K562 (cell line): ENCODE measurements at regions not wholly inside any gene's neighbourhood (a gene's known extent, or its start where the extent isn't known, plus 50 kb on each side); places are given as distances from the start of the nearest gene placed in this dataset.

Experiments used
- ATAC-seq: fragments of 200-7000 bp; cut with Tn5 transposase; 3 replicates; pipeline ENCODE4 v1.9.1; 2020; ENCODE audit warnings: moderate library complexity
- BruUV-seq: library from RNA; stranded (reverse); fragments of 400-500 nt; replicated peaks from 2 replicates; lab custom pipeline; 2021; lab: Mats Ljungman, UMichigan
- CTCF ChIA-PET: fragments of 300-600 bp; formaldehyde crosslinking; extraction: SDS; loops from one replicate; lab custom pipeline; 2021; ENCODE audit warnings: low intra/inter-chr PET ratio; lab: Yijun Ruan, JAX
- POLR2A ChIA-PET: fragments of 300-600, 350-650 bp; sonication (Branson Sonifier 250); formaldehyde crosslinking; extraction: SDS; loops from one replicate; lab custom pipeline; 2021; ENCODE audit warnings: antibody characterized with exemption, inconsistent platforms; lab: Yijun Ruan, JAX
- DNase-seq, 4 experiments: peaks; one replicate each; pipeline versions ENCODE4 v3.0.0 to v3.0.0-alpha.2; 2011 to 2018; ENCODE audit warnings: low spot score in 3 of 4, mixed read lengths in 3 of 4; ENCODE audit errors: extremely low read depth in 1 of 4
- FAIRE-seq: peaks from 2 replicates; lab custom pipeline; 2011; peaks lifted over from hg19 to GRCh38; lab: Jason Lieb, UNC
- H2AFZ ChIP-seq: 2 replicates; pipeline ENCODE4 v1.6.0; 2011; ENCODE audit warnings: low read depth, low read length, control low read depth, inconsistent platforms
- H3K27ac ChIP-seq: fragments of 200-600 bp; 3 replicates; pipeline ENCODE4 v1.8.0; 2011; ENCODE audit warnings: low read depth, mild to moderate bottlenecking, control low read depth, inconsistent platforms, low read length, moderate library complexity, mixed read lengths; ENCODE audit errors: extremely low read depth
- H3K27me3 ChIP-seq, 2 experiments: fragments of 300-600 bp in 1 of 2; 2 replicates in 1 of 2; 3 replicates in 1 of 2; pipeline versions ENCODE4 v1.6.0 to v1.8.0; 2011; ENCODE audit warnings: inconsistent platforms in 2 of 2, low read length in 2 of 2, mild to moderate bottlenecking in 1 of 2, mixed read lengths in 1 of 2, moderate library complexity in 1 of 2; ENCODE audit not compliant: control insufficient read depth in 2 of 2, insufficient read depth in 2 of 2
- H3K36me3 ChIP-seq: fragments of 300-600 bp; 3 replicates; pipeline ENCODE4 v1.8.0; 2011; ENCODE audit warnings: mild to moderate bottlenecking, low read length, inconsistent platforms; ENCODE audit not compliant: control insufficient read depth, insufficient read depth
- H3K4me1 ChIP-seq, 2 experiments: fragments of 200-600 bp in 1 of 2; replicated peaks in 1 of 2; 2 replicates in 1 of 2; 3 replicates in 1 of 2; pipeline versions ENCODE4 v1.5.1 to v1.8.0; 2011; ENCODE audit warnings: inconsistent platforms in 2 of 2, low read length in 2 of 2, mild to moderate bottlenecking in 1 of 2, mixed read lengths in 1 of 2, moderate library complexity in 1 of 2; ENCODE audit not compliant: control insufficient read depth in 2 of 2, insufficient read depth in 2 of 2
- H3K4me2 ChIP-seq: 2 replicates; pipeline ENCODE4 v1.6.1; 2011; ENCODE audit warnings: low read length, control low read depth, inconsistent platforms, mixed read lengths; ENCODE audit not compliant: insufficient read depth
- H3K4me3 ChIP-seq: fragments of 200-600 bp; sonication (generic), shearing (Covaris generic); 2 replicates; pipeline ENCODE4 v1.5.1; 2016; ENCODE audit warnings: control low read depth, inconsistent platforms
- H3K79me2 ChIP-seq: fragments of 200-600 bp; 3 replicates; pipeline ENCODE4 v1.8.0; 2011; ENCODE audit warnings: low read length, inconsistent platforms; ENCODE audit not compliant: control insufficient read depth, insufficient read depth
- H3K9ac ChIP-seq, 2 experiments: 2 replicates each; pipeline versions ENCODE4 v1.6.0 to v1.6.1; 2011; ENCODE audit warnings: low read depth in 2 of 2, low read length in 2 of 2, control low read depth in 1 of 2, inconsistent platforms in 1 of 2, mild to moderate bottlenecking in 1 of 2, mixed read lengths in 1 of 2; ENCODE audit not compliant: insufficient read depth in 1 of 2
- H3K9me1 ChIP-seq: one replicate; pipeline ENCODE4 v1.6.0; 2011; ENCODE audit warnings: inconsistent platforms, mild to moderate bottlenecking, low read length, moderate library complexity; ENCODE audit not compliant: control insufficient read depth, insufficient read depth
- H3K9me3 ChIP-seq: replicated peaks from 2 replicates; pipeline ENCODE4 v1.5.1; 2011; ENCODE audit warnings: low read depth, low read length, inconsistent platforms; ENCODE audit not compliant: control insufficient read depth, insufficient read depth
- H4K20me1 ChIP-seq: replicated peaks from 2 replicates; pipeline ENCODE4 v1.6.1; 2011; ENCODE audit warnings: low read length, inconsistent platforms, mixed read lengths; ENCODE audit not compliant: control insufficient read depth, insufficient read depth
- MEF2D ChIP-seq: conservative IDR thresholded peaks from 2 replicates; pipeline ENCODE4 v1.6.1; 2016; ENCODE audit warnings: low read depth, missing genetic modification characterization, missing compliant biosample characterization
- ZNF41 ChIP-seq: fragments of 250-450 bp; sonication (Bioruptor Pico); conservative IDR thresholded peaks from 2 replicates; pipeline ENCODE4 v1.4.0; 2020; ENCODE audit warnings: mild to moderate bottlenecking
- in situ Hi-C: fragments of 300-500 bp; cut with MboI; formaldehyde crosslinking; loops from 4 replicates; pipeline ENCODE4 v1.15.0; 2018; ENCODE audit warnings: inconsistent platforms, mixed read lengths
- intact Hi-C: fragments of 100-400 bp; cut with micrococcal nuclease; formaldehyde crosslinking; loops from 2 replicates; pipeline ENCODE4 v1.14.2; 2022
- TF ChIP-seq, protein P1 (sequence below): fragments of 450-650 bp; IDR thresholded peaks from 2 replicates; pipeline ENCODE4 v1.6.1; 2017; ENCODE audit warnings: antibody characterized with exemption, mild to moderate bottlenecking

GRCh38 chr3:146873748-146874147 lies 268.6 kb upstream of the PLSCR5 start:
- Histone ChIP-seq H3K9me1 (no peaks in the 10 kb centered on the region), H3K9me3 (no peaks in the 10 kb centered on the region), H3K9ac (no peak overlapping the region), H2AFZ (no peak overlapping the region), H3K4me3 (no peak overlapping the region), H3K27ac (no peak overlapping the region), H4K20me1 (no peaks in the 10 kb centered on the region), H3K27me3 (no peaks in the 10 kb centered on the region), H3K4me2 (no peak overlapping the region), H3K79me2 (no peaks in the 10 kb centered on the region), H3K36me3 (no peaks in the 10 kb centered on the region)
- POLR2A ChIA-PET = no interaction called here
- no peak for FAIRE-seq
- CTCF ChIA-PET = no interaction called here
- ATAC-seq = no peak
- BruUV-seq = no TSS peak
- in situ Hi-C loops = no loop called here
- DNase-seq = no peak
- TF ChIP-seq ZNF41 (CRISPR knock-in tag) = no peak
- TF ChIP-seq MEF2D (tag) = no peak
- TF ChIP-seq, protein P1, sequence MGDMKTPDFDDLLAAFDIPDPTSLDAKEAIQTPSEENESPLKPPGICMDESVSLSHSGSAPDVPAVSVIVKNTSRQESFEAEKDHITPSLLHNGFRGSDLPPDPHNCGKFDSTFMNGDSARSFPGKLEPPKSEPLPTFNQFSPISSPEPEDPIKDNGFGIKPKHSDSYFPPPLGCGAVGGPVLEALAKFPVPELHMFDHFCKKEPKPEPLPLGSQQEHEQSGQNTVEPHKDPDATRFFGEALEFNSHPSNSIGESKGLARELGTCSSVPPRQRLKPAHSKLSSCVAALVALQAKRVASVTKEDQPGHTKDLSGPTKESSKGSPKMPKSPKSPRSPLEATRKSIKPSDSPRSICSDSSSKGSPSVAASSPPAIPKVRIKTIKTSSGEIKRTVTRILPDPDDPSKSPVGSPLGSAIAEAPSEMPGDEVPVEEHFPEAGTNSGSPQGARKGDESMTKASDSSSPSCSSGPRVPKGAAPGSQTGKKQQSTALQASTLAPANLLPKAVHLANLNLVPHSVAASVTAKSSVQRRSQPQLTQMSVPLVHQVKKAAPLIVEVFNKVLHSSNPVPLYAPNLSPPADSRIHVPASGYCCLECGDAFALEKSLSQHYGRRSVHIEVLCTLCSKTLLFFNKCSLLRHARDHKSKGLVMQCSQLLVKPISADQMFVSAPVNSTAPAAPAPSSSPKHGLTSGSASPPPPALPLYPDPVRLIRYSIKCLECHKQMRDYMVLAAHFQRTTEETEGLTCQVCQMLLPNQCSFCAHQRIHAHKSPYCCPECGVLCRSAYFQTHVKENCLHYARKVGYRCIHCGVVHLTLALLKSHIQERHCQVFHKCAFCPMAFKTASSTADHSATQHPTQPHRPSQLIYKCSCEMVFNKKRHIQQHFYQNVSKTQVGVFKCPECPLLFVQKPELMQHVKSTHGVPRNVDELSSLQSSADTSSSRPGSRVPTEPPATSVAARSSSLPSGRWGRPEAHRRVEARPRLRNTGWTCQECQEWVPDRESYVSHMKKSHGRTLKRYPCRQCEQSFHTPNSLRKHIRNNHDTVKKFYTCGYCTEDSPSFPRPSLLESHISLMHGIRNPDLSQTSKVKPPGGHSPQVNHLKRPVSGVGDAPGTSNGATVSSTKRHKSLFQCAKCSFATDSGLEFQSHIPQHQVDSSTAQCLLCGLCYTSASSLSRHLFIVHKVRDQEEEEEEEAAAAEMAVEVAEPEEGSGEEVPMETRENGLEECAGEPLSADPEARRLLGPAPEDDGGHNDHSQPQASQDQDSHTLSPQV = no peak
- TF ChIP-seq, all 486 proteins: peak for 0
- no peaks in the 10 kb centered on the region for H3K4me1 ChIP-seq
- intact Hi-C loops = no loop called here
